Erythroblast (primary cell): ENCODE measurements at regions not wholly inside any gene's neighbourhood (a gene's known extent, or its start where the extent isn't known, plus 50 kb on each side); places are given as distances from the start of the nearest gene placed in this dataset.

Experiments used
- GATA1 ChIP-seq: IDR thresholded peaks from 2 replicates; pipeline ENCODE4 v1.6.1; 2011; ENCODE audit warnings: low read depth, mild to moderate bottlenecking, control low read depth, low read length, moderate library complexity
- POLR2A ChIP-seq: IDR thresholded peaks from 2 replicates; pipeline ENCODE4 v1.6.1; 2011; ENCODE audit warnings: mild to moderate bottlenecking, low read length

DNA sequence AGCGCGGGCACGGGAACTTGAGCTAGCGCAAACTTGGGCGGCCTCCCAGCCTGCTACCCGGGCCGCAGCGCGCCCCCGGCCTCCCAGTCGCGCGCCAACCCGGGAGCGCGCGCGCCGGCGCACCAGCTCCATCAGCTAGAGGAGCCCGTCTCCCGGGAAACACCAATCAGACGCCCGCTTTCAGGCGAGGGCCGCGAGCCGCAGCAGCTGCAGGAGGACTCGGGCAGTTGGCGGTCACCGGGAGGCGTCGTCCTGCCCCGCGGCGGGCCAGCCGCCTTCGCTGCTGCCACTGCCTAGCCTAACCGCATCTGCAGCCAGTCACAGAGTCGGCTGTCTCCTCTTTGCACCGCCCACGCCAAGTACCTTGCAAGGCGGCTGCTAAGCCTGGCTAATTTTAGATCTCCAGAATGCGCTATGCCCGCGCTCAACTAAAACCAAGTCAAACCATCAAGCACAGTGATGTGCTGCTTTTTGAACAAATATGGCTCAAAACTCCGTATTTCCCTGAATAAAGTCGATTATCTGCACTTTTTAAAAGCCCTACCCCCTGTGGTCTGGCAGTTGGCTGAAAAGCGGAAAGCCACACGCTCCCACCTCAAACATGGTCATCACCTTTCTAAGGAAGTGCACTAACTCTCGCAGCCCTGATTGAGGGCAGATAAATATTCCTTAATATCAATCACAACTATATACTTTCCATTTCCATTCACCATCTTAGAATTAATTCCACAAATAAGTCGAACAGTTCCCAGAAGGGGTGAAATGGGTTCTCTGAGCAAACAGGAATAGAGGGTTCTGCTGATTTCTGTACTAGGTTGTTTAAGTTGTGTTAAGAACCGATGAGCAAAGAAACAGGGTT lies 221.8 kb downstream of the MEF2C start:
- no peak for TF ChIP-seq POLR2A
- no peak for TF ChIP-seq GATA1
